Head of caudate nucleus (tissue), 42 donors: ENCODE measurements at regions not wholly inside any gene's neighbourhood (a gene's known extent, or its start where the extent isn't known, plus 50 kb on each side); places are given as distances from the start of the nearest gene placed in this dataset.

ENCODE experiments used
- DNase-seq, 42 donors: peaks; one replicate each; pipeline versions ENCODE4 v3.0.0 to v3.0.0-alpha.2; 2020 to 2021; ENCODE audit warnings: mixed read lengths in 7 of 42
- intact Hi-C: fragments of 100-400 bp; cut with DNase I; formaldehyde crosslinking; loops from one replicate; pipeline ENCODE4 v1.15.0; 2022

DNA sequence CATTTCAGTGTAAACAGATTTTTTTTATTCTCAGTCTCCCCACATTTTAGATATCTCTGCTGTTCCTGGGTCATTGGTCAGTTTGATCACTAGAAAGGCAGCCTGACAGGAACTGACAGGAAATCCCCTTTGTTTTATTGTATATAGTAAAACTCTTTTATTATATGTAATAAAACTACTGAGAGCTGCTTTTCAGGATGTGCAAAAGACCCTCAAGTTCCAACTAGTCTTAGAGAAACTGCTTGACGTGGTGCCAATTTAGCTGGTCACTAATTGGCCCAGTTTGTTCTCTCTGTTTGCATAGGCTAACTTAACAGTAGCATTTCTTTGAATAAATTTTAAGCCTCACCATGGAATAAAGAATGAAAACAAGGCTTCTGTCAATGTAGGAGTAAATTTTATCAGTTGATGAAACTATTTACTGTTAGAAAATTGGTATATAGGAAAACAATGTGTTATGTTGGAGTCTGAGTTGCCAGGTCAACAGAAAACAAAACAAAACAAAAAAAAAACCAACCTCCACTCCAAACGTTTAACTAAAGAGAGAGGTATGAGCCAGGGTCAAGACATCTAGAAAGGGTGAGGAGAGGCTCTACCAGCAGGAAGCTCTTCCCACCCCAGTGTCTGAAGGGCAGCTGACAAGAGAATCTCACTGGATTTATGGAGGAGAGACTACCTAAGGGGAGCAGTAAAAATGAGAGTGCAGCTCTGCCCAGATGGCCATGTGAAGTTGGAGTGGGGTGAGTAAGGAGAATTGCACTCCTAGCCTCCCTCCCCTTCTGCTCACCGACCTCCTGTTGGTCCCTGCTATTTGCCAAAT is 184.6 kb downstream of the ST6GAL2 start:
- intact Hi-C loops = no loop called here
- no peak for DNase-seq

DNA sequence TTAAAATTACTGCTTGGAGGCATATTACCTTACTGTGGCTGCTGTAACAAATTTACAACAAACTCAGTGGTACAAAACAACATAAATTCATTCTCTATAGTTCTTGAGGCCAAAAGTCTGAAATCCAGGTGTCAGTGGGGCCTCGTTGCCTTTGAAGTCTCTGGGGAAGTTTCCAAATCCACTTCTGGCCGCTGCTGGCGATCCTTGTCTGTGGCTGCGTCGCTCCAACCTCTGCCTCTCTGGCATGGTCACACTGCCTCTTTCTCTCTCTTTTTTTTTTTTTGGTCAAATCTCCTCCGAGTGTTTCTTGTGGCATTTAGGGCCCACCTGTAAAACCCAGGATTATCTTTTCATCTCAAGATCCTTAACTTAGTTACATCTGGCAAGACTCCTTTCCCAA is 182.8 kb downstream of the ST6GAL2 start:
- intact Hi-C loops = no loop called here
- no peak for DNase-seq

DNA sequence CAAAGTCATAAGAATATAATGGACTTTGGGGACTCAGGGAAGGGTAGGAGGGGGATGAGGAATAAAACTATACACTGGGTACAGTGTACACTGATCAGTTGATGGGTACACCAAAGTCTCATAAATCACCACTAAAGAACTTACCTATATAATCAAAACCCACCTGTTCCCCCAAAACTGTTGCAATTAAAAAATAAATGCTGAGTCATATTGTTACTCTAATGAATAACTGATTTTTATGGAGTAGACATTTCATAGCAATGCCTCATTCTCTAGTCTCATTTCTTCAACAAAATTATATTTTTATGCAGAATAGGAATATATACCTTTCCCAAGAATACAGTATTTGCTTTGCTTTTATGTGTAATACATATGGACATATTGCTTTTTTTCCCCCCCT is 181.2 kb downstream of the ST6GAL2 start:
- intact Hi-C loops = no loop called here
- DNase-seq = no peak

DNA sequence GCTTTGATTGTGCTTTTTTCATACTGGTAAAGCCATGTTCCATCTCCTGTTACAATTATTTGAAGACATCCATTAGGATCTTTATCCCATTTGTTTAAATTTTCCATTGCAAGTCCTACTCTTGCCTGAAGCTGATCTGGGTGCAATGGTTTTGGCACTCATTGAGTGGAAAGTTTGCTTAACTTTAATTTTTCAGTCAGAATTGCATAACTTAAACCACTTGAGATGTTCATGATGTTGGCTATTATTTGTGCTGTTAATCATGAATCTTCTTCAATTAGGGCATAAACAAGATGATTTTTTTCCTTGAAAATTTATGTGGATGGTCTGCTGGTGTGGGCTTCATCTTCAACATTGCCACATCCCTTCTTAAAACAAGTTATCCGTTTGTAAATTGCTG is 180.1 kb downstream of the ST6GAL2 start:
- intact Hi-C loops = no loop called here

DNA sequence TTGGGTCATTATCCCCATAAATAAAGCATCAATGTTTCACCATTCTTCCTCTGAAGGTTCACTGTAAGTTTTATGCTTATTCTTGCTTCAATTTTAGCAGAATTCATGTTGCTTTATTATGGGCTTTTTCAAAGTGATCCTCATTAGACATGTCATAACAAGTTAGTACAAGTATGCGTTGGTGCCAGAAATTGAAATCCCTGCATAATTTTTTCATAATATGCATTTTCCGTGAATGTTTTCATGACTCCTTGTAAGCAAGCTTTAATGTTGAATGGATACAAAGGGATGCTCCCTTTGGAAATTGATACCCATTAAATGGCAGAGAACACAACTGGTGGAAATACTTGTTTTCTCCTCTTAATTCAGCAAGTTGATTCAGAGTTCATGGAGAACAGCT is 179.7 kb downstream of the ST6GAL2 start:
- no peak for DNase-seq
- intact Hi-C loops = no loop called here

More for the DNA sequence above, 180.1 kb downstream of the ST6GAL2 start:
- no peak for DNase-seq

DNA sequence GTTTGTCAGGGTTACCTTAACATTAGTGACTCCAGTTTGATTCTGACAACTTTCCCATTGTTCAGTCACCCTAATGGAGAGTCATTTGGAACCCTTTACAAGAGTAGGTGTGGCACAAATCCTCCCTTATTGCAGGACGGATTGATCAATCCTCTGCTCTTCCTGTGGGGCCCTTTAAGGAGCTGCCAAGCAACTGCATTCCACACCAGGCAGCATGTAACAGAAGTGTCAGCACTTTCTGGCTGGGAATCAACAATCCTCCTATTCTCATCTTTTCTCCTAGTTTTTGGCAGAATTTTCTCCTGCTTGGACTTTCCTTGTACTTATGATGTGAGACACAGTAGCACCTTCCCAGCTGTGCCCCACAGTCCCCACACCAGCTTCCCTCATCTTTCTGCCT is 177.8 kb downstream of the ST6GAL2 start:
- intact Hi-C loops = no loop called here

DNA sequence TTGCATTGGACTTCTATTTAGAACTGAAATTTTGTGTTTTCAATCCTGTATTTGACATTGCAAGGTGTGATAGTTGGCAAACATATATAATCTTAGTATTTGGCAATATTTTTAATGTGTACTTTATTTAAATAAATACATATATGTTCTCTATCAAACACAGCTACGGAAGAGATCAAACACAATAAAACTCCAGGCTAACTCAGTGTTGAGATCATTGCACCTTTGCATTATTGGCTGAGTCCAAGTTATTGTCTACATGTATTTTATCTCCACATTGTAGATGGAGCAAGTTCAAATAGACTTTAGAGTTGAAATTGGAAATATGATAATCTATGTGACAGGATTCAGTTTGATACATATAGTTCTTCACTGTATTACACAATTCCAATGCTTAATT is 176.7 kb downstream of the ST6GAL2 start:
- intact Hi-C loops = no loop called here
- no peak for DNase-seq

More for the DNA sequence above, 177.8 kb downstream of the ST6GAL2 start:
- no peak for DNase-seq

DNA sequence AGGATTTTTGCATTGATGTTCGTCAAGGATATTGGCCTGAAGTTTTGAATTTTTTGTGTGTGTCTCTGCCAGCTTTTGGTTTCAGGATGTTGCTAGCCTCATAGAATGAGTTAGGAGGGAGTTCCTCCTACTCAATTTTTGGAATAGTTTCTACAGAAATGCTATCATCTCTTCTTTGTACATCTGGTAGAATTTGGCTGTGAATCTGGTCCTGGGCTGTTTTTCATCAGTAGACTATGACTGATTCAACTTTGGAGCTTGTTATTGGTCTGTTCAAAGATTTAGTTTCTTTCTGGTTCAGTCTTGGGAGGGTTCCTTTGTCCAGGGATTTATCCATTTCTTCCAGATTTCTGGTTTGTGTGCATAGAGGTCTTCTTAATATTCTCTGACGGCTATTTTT is 166.7 kb downstream of the ST6GAL2 start:
- intact Hi-C loops = no loop called here
- DNase-seq = no peak

DNA sequence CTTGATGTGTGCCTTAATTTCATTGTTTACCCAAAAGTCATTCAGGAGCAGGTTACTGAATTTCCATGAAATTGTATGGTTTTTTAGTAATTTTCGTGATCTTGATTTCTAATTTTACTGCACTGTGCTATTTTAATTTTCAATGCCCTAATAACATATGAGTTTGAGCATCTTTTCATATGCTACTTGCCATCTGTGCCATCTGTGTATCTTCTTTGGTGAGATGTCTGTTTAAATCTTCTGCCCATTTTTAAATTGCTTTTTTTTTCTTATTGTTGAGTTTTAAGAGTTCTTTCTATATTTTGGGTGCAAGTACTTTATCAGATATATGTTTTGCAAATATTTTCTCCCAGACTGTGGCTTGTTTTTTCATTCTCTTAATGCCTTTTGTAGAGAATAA is 165.9 kb downstream of the ST6GAL2 start:
- intact Hi-C loops = no loop called here
- DNase-seq = no peak

DNA sequence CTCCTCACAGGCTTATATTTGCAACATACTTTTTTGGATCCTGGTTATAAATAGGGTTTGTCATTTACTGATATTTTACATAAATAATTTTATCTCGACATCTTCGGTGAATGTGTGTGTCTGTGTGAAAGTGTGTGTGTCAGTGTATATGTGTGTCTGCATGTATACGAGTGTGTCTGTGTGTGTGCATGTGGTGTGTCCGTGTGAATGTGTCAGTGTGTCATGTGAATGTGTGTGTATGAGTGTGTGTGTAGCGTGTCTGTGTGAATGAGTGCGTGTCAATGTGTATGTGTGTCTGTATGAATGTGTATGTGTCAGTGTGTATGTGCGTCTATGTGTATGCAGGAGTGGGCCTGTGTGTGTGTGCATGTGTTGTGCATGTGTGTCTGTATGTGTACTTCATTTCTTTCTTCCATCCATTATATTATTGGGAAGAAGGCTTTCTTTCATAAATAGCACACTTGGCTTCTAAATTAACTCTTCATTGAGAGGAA is 161.6 kb downstream of the ST6GAL2 start:
- intact Hi-C loops = no loop called here
- no peak for DNase-seq

DNA sequence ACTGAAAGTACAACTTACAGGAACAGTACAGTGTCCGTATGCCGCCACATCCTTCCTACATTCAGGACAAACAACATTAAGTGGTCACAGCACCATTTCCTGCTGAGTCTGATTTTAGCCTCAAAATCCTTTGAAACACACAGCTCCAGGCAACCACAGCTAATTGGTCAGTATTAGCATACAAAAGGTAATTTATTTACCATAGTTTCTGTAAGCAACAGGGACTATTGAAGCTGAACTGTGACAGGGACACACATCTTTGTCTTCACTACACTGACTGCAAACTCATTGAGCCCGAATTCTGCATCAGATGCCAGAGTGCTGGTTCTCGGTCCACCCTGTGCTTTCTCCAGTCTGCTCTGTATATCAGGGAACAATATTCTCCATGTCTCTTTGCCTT is 151.8 kb downstream of the ST6GAL2 start:
- intact Hi-C loops = no loop called here
- no peak for DNase-seq

DNA sequence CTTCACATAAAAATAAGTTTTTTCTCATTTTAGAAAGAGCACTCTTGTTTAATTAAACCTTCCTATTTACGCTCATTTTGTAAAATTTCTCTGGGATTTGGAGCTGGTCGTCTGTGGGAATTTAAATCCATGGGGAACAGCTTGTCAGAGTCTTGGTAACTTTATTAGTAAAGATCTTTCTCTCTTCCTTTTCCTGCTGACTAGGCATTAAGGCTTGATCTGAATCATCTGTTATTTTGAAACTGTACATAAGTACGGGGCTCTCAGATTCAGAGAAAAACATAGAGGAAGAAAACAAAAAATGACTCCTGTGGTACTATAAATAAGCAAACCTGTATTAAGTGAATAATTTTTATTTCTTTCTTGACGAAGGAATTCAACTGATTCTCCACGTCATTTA is 150.2 kb downstream of the ST6GAL2 start:
- DNase-seq = no peak
- intact Hi-C loops = no loop called here

DNA sequence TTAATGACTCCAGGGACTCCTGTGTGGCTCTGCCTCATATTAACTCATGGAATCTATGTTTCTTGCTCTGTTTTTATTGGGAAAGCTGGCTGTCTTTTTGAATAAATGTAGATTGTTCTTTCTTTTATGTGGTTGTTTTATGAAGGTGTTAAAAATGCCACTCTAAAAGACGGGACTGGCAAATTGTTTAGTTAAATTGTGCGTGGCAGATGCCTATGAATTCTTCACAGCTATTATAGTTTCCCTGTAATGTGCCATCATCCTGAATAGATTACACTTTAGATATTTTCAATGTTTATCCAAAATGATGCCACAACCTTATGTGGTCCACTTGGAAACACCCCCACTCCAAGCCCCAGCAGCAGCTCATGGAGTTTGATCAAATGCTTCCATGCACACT is 149.7 kb downstream of the ST6GAL2 start:
- no peak for DNase-seq
- intact Hi-C loops = no loop called here

DNA sequence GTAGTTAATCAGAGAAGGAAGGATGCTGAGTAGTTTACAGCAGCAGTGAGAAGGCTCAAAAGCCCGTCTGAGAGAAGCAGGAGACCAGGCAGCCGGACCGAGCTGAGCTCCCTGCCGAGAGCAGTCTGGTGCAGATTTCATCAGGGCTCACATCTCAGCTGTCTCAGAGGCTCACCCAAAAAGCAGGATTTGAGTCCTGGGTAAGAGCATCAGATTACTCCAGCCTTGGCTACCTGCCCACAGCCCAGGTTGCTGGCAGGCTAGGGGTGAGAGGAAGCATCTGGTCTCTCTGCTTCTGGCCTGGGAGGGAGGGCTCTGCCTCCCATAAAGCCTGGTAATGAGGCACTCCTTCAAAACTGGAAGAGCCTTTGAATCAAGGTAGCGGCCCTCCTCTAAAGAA is 140.5 kb downstream of the ST6GAL2 start:
- intact Hi-C loops = no loop called here
- DNase-seq = peak in 5 of 42 donors; percentile 4 to 35 (median 5)

DNA sequence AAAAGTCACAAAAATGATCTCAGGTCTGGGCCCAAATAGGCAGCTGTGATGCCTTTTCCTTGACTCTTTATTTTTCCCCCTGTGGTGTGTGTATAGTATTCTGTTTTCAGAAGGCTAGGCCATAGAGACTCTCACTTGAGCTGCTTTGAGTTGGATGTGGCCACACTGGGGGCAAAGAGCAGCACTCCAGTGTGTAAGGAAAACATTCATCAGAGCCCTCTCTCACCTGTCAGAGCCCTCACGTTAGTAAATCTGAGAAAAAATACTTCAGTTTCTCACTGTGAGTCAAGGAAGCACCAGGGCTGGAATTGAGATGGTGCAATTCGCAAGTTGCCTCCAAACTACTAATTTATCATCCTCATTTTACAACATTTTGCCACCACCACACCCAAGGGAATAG is 136.1 kb downstream of the ST6GAL2 start:
- DNase-seq = peak in 1 of 42 donors; percentile 5
- intact Hi-C loops = no loop called here
